Stimulated activated CD4-positive, alpha-beta T cell treated with anti-CD3 and anti-CD28 coated beads, Interleukin-4, amount 100 ng/mL, for 24 hours (primary cell): ENCODE measurements at regions not wholly inside any gene's neighbourhood (a gene's known extent, or its start where the extent isn't known, plus 50 kb on each side); places are given as distances from the start of the nearest gene placed in this dataset.
"Not testable (repeated sequence)": the region's sequence is repeated elsewhere in the genome, so short reads cannot be mapped to it uniquely, and the experiment has no call there.

Experiments
- DNase-seq: peaks from one replicate; pipeline ENCODE4 v3.0.0-alpha.2; 2020

DNA sequence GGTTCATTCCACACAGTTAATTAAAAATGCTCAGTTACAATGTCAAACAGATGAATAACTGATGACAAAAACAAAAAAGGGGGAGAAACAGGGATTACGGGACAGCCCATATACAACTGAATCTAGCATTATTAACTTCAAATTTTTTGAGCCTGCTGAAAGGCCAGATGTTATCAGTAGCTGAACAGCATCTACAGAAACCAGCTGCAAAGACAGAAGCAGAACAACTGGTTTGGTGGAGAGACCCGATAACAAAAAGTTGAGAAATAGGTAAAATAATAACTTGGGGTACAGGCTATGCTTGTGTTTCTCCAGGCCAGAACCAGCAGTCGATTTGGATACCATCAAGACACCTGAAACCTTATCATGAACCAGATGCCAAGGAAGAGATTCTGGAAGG is 109.8 kb downstream of the SEPTIN7 start:
- not testable (repeated sequence) for DNase-seq

DNA sequence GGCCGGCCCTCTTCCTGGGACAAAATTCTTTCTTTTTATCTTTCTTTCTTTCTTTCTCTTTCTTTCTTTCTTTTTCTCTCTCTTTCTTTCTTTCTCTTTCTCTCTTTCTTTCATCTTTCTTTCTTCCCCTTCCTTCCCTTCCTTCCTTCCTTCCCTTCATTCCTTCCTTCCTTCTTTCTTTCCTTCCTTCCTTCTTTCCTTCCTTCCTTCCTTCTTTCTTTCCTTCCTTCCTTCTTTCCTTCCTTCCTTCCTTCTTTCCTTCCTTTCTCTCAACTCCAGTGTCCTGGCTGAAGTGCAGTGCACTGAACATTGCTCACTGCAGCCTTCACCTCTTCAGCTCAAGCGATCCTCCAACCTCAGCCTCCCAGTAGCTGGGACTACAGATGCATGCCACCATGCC is 112.5 kb downstream of the SEPTIN7 start:
- not testable (repeated sequence) for DNase-seq

DNA sequence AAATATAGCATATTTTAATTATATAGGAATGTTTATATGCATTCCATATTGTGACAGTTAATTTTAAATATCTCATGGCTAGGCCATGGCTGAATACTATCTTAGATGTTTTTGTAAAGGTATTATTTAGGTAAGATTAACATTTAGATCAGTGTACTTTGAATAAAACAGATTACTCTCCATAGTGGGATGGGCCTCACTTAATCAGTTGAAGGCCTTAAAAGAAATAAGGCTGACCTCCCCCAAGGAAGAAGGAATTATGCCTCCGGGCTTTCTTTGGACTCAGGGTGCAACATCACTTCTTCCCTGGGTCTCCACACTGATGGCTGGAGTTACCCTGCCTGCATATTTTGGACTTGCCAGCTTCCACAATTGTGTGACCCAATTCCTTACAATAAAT is 113.4 kb downstream of the SEPTIN7 start:
- DNase-seq, result not testable (repeated sequence)

GRCh38 chr7:35915247-35915955 is 114.5 kb downstream of the SEPTIN7 start:
- not testable (repeated sequence) for DNase-seq

DNA sequence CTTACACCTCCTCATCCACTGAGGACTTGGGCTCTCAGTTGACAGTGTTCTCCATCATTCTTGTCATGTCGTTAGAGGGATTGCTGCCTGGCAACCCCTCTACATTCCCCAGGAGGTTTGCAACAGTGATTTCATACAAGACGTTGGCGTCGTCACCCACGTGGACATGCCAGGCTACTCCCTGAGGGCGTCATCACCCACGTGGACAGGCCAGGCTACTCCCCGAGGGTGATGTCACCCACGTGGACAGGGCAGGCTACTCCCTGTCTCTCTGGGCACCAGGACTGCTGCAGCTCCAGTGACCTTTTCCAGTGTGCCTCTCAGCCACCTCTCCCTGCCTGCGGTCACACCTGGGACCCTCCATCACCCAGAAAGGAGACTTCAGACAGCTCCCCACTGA is 117.4 kb downstream of the SEPTIN7 start:
- not testable (repeated sequence) for DNase-seq

DNA sequence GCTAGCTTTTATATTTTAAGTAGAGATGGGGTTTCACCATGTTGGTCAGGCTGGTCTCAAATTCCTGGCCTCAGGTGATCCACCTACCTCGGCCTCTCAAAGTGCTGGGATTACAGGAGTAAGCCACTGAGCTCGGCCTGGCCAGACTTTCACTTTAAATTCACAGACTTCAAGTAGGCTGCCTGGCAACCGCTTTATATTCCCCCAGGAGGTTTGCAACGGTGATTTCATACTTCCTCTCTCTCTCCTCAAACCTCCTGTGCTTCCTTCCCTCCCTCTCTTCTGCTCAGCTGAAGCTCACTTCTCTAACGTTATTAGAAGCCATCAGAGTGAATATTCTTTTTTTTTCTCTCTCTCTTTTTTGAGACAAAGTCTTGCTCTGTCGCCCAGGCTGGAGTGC is 118.8 kb downstream of the SEPTIN7 start:
- DNase-seq, result not testable (repeated sequence)

GRCh38 chr7:35921338-35921737 is 120.5 kb downstream of the SEPTIN7 start:
- DNase-seq, result not testable (repeated sequence)

DNA sequence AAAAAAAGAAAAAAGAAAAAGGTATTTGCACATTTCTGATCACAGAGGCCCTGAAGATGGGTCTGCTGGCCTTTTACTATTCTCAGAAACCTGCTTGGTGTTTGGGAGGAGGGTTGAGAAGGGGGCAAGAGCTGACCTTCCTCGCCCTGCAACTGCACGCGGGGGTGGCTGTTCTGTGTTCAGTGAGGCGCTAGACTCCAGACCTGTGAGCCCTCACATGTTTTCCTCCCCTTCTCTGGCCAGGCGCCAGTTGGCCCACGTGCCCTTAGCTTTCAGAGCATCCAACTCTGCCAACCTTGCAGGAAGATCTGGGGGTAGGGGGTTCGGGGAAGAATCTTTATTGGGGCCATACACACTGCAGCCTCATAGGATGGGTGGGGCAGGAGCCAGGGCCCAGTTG is 123.8 kb downstream of the SEPTIN7 start:
- DNase-seq, result not testable (repeated sequence)

DNA sequence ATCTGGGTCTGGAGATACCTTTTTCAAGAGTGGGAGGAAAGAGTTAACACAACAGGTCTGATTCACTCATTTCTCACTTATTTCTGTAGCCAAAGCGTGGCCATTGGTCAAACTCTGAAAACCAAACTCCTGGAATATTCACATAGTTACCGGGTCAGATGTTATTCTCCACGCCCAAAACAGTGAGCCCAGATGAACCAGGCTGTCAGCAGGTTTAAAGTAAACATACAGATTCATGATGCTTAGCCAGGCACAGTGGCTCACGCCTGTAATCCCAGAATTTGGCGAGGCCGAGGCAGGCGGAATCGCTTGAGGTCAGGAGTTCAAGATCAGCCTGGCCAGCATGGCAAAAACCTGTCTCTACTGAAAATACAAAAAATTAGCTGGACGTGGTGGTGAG is 126.1 kb downstream of the SEPTIN7 start:
- DNase-seq, result not testable (repeated sequence)

- DNase-seq, result not testable (repeated sequence)
These were observed 130.3 kb downstream of the SEPTIN7 start for GRCh38 chr7:35931134-35931533.

- DNase-seq, result not testable (repeated sequence)
These were observed 130.7 kb downstream of the SEPTIN7 start for GRCh38 chr7:35931551-35931950.

- DNase-seq, result not testable (repeated sequence)
These were observed 139.8 kb downstream of the SEPTIN7 start for GRCh38 chr7:35940695-35941094.

DNA sequence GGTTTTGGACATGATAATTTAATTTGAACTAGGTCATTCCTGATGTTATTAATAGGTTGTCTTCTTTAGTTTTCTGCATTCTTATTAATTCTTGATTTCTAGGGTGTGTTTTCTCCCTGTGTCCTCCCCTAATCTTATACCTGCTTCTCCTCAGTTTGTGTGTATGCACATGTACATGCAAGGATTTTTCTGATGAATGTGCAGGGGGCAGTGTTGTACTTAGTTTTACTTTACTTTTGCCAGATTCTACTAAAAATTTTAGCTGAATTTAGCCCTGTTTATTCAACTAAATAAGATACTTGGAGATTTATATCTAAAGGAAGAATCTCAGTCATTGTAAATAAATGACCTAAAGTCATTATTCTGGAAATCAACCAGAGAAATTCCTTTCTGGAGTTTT is 144.8 kb downstream of the SEPTIN7 start:
- not testable (repeated sequence) for DNase-seq

GRCh38 chr7:35955735-35956134 is 154.9 kb downstream of the SEPTIN7 start:
- DNase-seq, result not testable (repeated sequence)

GRCh38 chr7:35956988-35957387 is 156.1 kb downstream of the SEPTIN7 start:
- DNase-seq, result not testable (repeated sequence)

GRCh38 chr7:35961260-35961659 is 160.4 kb downstream of the SEPTIN7 start:
- DNase-seq, result not testable (repeated sequence)

- DNase-seq, result not testable (repeated sequence)
These were observed 161.8 kb downstream of the SEPTIN7 start for GRCh38 chr7:35962607-35963006.

DNA sequence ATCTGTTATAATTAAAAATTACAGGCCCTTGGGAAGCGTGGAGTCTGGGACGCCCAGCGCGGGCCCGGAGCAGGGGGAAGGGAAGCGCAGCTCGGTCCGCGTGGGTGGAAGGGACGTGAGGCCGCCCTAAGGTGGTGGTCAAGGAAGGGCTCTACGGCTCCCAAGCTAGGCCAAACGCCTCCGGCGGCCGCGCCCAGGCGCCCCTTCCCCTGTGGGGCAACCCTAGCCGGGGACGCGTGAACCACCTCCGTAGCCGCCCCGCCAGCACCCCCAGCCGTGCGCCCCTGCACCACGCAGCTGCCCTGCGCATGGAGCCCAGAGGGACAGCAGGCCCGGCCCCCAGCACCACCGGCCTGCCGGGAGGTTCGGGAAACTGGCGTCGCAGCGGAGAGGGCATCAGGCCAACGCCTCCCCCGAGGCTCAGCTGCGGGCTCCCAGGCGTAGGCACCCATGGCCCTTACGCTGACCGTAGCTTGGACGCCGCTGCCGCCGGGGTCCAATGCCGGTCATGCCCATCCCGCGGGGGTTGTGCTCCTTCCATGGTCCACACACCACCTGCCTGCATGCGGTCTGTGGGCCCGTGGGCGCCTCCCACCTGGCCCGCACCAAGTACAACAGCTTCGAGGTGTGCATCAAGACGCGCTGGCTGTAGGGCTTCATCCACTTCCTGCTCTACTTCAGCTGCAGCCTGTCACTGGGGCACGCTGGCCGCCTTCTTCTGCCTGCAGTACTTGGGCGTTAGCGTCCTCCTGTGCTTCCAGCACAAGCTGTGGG is 166.7 kb downstream of the SEPTIN7 start:
- no peak for DNase-seq

- DNase-seq, result no peak
These were observed 167.5 kb downstream of the SEPTIN7 start for GRCh38 chr7:35968140-35968940.

GRCh38 chr7:35969066-35969465 is 168.2 kb downstream of the SEPTIN7 start:
- DNase-seq, result no peak

GRCh38 chr7:35970458-35970857 is 169.6 kb downstream of the SEPTIN7 start:
- no peak for DNase-seq

DNA sequence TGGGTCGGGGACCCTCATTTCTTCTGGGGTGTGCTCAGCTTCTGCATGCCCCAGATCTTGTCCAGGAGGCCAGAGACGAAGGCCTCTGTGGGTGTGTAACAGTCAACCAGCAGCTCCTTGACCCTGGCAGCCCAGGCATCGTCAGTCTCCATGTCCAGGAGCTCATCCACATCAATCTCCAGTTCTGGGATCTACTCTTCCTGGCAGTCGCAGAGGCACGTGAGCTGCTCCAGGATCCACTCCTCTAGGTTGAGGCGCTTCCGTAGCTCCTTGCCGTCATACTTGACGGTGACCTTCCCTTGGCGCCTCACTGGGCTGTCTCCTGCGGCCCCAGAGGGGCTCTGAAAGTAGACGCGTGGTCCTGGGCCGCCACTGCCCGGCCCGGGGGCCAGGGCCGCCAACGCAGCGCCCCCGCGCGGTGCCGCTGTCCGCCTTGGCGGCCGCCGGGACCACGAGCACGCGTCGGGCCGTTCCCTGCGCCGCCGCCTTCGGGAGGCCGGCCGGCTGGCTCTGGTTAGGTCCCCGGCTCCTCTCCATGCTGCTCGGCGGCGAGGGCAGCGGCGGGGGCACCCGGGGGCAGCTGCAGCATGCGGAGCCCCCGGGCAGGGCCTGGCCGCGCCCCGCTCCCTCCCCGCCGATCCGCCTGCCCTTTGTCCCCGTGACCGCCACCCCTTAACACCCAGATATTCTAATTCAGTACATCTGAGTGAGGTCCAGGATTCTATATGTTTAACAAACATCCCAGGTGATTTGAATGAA is 170.5 kb downstream of the SEPTIN7 start:
- no peak for DNase-seq
